ENCODE measurements at regions not wholly inside any gene's neighbourhood (a gene's known extent, or its start where the extent isn't known, plus 50 kb on each side); places are given as distances from the start of the nearest gene placed in this dataset.

DNA sequence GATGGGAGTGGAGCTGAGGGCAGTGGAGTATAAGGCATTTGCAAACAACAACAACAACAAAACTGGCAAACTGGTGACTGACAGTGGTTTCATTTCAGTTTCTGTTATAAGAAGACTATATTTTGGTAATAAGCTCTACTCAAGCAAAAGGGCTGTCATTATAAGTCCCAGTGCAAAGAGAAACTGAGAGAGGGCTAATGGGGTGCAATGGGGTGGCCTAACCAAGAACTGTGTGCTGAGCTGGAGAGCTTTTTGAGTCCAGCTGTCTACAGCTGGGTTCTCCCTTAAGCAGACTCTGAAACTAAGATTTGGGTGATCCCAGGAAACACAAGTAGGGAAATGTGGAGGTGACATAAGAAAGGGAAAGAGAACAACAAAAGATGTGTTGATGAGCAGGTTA lies 439.3 kb downstream of the ADRA2A start:
- no peak for DNase-seq

DNA sequence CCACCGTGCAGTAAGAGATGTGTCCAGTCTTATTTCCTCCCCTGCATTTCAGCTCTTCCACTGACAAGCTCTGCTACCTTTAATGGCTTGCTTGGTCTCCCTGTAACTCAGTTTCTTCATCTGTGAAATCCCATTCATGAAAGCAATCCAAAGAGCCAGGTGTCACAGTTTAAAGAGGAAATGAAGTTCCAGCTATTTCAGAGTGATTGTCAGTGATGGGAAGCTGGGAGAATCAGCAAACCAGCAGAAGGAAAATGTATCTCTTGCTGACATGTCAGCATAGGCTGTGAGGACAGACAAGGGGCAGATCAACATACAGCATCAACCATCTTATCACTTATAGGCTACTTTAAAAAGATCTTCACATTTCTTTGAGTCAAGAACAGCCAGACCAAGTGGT lies 445.3 kb downstream of the ADRA2A start:
- no peak for DNase-seq

DNA sequence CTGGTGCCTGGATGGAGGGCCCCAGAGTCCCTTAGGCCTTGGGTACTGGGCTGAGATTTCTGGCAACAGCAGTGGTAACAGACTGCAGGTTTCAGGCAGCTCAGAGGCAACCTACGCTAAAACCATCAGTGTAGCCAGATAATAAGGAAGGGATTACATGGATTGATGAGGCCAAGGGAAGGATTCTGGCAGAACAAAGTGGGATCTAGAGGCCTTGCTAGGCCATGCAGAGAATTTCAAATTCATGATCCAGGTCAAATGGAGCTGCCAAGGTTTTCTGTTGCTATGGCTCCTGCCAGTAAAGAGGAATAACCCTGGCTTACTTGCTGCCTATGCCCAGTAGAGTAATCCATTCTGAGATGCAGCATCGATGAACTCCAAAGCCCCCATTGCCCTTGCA lies 445.7 kb downstream of the ADRA2A start:
- DNase-seq: no peak

DNA sequence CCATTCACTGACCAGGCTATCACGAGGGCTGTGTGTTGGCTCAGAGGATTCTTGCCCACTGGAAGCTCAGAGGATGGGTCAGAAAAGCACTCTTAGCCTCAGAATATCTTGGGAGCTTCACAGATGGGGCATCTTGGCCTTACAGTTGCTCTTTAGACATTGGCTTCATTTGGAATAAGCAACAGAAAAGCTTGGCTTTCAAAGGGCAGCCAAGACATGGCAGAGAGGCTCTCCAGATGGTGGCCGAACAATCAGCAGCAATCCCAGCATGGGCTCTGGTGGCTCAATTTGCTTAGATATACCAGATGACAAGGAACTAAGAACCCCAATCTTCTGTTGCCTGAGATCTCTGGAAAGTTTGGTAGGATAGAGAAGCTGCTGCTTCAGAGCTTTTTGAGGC lies 446.2 kb downstream of the ADRA2A start:
- no peak for DNase-seq

DNA sequence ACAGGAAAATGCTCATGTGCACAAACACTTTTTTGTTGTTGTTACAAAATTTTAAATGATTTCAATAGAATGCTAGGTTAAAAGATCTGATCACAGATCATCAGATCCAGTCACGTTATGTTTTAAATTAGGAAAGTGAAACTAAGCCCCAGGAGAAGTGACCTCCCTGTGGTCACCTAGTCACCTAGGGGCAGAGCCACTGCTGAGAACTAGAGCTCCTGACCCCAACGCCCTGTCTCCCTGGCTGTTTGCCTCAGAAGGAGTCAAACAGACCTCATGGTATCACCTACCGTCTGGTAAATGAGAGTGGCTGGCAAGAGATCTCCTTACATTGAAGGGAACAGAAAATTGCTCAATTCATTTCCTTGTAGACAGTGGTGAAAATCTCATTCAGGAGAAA lies 447.3 kb downstream of the ADRA2A start:
- no peak for DNase-seq

DNA sequence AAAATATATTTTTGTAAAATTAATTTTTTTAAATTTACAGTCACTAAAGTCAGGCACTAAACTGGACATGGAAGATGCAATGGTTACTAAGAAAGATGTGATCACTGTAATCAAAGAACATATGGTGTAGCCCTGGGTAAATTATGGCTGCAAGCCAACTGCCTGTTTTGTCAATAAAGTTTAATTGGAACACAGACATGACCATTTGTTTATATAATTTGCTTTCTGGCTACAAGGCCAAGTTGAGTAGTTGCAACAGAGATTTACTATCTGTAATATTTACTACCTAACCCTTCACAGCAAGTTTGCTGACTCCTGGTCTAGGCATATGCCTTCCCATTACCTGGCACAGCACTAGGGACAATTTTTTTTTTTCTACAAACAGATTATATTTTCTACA lies 448.9 kb downstream of the ADRA2A start:
- DNase-seq: no peak

DNA sequence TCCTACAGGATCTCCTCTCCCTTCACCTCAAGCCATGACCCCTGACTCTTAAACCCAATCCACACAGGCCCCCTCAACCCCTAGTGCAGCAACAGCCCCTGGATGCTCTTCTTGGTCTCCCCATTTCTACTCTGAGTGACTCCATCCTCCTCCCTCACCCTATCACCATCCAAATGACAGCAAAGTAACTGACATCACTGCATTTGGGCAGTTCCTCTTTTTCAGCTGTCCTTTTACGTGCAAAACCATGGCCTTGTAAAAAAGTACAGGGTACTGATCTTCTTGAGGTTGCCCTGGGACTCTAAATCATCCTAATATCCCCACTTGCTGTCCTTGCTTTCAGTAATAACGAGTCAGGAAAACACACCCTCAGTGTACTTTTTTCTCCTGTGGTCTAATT lies 454.9 kb downstream of the ADRA2A start:
- DNase-seq: no peak

DNA sequence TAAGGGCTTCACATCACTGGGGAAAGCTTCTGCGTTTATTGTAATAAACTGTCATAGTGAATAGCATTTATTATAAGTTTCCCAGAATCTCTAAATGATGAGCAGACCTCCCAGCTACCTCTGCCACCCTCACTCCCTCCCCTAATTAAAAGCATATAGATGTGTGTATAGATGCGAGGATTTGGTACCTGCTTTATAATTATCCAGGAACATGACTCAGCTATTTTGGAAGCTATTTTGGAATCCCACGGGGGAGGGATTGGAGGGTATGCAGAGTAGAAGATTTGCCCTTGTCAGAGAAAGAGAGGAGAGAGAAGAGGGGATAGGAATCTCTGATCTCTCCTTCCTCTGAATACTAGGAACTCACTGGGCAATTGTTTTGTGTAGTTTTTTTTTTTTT lies 455.3 kb downstream of the ADRA2A start:
- DNase-seq: no peak

DNA sequence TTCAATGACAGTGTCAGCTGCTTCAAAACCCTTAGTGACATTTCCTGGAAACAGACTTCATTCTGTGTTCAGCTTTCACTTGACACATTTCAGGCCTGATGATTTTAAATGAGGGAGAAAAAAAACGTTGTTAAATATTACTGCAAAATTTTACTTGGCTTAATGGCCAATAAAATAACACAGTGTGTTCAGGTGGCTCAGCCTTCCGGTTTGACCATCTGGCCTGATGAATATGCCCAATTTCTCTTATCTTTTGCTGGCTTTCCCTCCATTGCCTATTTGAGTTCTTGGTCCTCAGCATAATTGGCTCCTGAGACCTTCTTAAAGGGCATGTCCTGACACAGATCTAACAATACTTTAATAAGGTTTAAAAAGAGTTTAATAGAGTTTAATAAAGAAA lies 462.4 kb downstream of the ADRA2A start:
- no peak for DNase-seq

DNA sequence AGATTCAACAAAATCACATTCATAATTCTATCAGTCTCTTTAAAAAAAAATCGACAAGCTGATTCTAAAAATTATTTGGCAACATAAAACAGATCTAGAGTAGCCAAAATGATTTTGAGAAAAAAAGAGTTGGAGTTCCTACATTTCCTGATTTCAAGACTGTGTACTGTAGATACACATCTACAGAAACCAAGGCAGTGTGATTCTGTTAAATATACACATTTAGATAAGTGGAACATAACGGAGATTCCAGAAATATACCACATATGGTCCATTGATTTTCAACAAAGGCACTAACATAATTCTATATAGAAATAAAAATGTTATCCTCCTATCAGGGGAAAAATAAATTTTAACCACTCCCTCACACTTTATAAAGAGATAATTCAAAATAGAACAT lies 467.0 kb downstream of the ADRA2A start:
- no peak for DNase-seq

DNA sequence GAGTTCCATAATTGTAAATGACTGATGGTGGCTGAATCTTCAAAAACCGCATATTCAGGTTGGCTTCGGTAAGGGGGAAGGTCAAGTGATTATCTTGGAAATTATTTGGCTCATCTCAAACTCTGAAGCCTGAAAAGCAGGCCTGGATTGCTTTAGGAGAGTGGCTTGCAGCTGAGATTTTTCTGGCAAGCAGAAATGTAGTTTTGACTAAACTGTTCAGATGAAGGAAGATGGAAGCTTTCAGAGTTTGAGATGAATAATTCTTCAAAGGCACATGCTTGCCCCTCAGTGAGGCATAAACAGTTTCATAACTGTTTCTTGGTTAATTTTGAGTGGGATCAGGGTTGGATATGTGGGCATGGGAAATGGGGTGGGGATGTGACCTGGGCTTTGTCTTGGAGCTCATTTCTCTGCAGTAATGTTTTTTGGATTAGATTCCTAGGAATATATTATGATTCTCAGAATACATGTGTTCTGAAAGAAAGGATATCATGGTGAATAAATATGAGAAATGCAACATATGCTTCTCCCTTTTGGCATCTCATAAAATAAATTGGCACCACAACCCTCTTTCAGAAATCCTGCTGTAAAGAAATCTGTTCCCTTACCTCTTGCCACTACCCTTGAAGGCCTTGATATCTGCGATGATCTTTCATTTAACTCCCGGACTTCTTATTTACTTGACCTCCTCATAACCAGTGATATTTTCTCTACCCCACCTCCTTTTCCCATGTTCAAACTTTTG lies 469.2 kb downstream of the ADRA2A start:
- DNase-seq: no peak

DNA sequence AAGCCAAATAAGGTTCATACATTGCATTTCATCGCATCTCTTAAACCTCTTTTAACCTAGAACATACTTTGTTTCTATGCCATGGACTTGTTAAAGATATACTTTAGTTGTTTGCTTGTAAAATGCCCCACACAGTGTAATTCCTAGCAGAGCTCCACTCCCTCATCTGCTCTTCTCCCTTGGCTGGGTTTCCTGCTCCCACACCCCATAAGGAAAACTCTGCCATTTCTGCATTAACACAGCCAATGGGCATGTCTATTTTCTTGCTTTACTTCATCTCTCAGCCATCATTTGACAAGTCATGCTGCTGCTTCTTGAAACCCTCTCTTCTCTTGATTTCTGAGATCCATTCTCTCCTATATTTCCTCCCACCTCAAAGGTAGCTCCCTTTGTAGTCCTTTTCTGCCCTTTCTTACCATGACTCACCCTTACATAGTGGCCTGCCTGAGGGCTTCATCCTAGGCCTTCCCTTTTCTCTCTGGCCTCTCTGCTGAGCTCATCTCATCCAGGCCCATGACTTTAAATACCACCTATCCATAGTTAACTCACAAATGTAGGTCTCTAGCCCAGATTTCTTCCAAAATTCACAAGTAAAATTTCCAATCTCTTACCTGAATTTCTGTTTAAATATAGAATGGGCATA lies 471.4 kb downstream of the ADRA2A start:
- no peak for DNase-seq

DNA sequence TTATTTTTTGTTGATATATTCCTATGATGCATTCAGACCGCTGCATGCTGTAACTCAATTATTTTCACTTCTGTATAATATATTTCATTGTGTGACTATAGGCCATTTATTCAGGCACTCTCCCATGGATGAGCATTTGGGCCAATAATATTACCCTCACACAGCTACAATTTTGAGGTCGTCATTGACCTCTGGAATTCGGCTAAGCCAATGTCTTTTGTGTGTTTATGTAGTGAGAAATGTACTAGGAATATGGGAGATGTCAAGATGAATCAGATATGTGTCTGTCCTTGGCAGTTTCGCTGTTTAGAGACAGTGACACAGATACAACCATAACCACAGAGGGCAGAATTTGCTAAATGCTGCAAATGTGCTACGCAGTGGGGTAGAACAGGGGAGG lies 474.2 kb downstream of the ADRA2A start:
- no peak for DNase-seq

DNA sequence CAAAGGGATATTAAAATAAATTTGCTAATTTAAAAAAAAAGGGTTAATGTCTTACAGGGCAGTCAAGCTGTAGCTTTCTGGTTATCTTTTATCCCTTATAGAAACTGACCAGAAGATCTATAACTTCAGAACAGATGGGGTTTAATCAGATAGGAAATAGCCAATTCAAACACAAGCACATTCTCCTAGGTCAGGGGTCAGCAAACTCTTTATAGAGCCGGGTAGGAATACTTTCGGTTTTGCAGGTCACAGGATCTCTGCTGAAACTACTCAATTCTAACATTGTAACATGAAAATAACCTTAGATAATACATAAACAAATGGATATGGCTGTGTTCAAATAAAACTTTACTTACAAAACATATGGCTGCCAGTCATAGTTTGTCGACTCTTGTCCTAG lies 479.8 kb downstream of the ADRA2A start:
- no peak for DNase-seq

DNA sequence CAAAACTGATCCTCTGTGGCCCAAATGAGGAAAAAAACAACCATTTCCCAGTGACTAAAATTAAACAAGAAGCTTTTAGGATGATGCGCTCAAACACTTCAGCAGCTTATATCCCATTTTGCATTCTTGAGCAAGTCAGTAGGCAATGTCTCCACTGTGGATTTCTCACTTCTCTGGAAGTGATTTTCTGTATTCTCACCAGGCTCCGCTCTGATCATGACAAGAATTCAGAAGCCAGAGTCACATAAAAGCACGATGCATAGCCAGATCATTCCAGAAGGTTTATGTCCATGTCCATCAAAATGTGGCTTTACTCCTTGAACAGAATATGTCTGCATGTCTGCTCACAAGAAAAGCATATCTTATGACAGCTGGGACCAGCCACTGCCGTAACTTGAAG lies 481.4 kb downstream of the ADRA2A start:
- no peak for DNase-seq

DNA sequence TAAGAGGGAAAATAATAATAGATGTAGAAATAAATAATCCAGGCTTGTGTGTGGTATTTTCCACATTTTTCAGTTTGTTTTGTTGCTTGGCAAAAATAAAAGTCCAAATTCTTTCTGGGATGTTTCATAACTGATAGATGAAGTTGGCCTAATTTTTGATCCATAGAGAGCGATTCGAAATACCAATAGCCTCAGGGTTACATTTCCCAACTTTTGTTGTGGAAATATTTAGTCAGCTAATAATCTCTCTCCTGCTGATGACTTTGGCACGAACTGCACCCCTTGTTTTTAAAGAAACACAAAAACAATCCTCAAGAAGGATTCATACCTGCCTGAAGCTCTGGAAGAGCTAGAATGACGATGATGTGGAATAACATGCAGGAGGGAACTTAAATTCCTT lies 483.2 kb downstream of the ADRA2A start:
- DNase-seq: no peak

DNA sequence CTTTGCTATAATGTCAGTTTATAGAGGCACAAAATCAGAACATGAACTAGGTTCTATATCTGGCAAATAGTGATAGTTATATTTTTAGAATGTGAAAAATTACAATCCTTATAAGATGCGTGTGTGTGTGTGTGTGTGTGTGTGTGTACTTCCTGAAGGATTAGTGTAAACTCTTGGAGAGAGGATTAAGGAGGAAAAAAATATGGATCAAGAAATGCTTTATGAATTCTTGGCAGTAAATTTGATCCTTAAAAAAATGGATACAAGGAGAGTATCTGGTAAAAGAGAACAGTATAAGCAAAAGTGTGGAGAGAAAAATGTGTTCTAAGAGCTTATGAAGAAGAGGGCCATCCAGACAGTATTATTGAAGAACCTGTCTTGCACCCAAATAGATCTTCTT lies 484.3 kb downstream of the ADRA2A start:
- DNase-seq: no peak

DNA sequence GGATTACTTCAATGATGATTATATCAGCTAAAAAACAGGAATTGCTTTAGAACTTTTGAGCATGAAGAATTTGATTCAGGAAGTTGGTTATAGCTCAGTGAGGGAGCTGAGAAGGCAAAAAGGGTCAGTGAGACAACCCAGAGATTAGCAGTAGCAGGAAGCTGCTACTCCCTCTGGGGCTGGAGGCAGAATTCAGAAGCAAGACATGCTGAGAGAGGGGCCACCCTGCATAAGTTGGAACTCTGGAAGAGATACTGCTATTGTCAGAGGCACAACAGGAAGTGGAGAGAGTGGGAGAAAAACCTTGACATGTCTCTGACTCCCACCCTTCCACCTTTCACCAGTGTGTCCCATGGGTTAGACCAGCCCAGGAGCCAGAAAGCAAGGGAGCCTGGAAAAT lies 488.7 kb downstream of the ADRA2A start:
- no peak for DNase-seq

DNA sequence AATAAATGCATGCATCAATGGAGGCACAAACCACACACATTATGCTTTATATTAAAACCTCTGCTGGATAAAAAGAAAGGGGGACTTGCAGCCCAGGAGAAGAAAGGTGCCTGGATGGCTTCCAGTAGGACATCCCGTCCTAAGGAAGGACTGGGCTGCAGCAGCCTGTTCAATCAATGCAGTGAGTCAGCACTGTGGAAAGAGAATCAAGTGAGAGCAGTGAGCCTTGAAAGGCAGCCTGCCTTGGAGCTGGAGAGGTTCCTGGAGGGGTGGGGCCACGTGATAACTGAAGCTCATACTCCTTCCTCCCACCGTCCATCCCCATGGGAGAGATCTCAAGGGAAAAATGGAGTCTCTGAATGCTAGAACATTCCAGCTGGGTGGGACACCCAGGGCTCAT lies 501.2 kb downstream of the ADRA2A start:
- no peak for DNase-seq

DNA sequence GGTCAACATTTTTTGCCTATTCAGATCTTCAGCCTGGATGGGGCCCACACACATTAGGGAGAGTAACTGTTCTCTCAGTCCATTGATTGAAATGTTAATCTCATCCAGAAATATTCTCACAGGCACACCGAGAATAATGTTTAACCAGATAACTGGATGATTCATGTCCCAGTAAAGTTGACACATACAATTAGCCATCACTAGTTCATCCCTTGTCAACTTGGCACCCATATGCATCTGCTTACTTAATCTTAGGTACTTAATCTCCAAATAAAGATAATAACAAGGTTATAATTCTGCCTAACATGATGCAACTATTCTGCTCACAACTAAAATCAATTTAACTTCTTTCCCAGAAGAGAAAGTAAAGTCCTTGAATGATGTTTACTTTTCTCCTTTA lies 502.6 kb downstream of the ADRA2A start:
- no peak for DNase-seq

DNA sequence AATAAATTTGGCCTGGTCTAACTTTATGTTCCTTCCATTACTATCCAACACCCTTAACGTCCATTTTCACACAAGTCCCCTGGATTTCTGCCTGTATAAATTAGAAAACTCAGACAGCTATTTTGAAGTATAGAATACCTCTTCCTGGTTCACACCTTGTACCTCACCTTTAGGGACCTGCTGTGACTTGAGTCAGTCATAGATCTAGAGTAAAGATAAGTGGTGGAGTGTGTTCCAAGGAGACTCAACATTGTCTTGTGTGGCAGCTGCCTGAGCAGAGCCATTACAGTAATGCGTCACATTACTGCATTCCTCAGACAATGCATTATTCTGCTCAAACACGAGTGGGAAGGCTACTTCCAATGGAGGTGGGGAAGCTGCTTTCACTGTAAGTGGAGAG lies 513.9 kb downstream of the ADRA2A start:
- DNase-seq: no peak

DNA sequence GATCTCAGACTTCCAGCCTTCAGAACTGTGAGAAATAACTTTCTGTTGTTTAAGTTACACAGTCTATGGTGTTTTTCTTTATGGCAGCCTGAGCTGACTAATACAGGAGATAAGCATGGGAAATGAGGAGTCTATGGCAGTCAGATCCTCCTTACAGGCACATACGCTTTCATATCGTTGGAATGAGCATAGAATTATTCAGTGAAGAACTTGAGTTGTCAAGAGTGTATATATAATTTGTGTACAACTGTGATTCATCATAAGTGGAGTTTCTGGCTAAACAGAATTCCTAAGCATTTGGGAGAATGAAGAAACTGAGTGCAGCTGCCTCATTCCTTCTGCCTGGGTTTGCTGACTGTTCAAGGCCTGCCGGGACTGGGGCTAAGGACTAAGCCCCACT lies 516.7 kb downstream of the ADRA2A start:
- DNase-seq: no peak

DNA sequence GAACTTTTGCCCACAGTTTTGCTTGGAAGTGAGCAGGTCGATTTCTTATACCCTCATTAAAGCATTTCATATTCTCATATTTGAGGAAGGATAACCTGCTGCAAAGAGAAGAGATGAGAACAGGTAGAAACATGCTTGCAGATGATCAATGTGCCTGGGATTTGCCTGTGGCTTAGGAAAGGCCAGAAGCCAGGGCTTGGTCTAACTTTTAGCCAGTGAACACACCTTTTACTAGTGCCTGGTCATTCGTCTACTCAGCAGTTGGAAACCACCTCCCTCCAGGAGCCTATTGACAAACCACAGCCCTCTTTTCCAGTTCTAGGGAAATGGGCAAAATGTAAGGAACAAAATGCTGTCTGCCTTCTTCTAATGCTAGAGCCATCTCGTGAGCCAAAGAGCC lies 518.3 kb downstream of the ADRA2A start:
- DNase-seq: no peak

DNA sequence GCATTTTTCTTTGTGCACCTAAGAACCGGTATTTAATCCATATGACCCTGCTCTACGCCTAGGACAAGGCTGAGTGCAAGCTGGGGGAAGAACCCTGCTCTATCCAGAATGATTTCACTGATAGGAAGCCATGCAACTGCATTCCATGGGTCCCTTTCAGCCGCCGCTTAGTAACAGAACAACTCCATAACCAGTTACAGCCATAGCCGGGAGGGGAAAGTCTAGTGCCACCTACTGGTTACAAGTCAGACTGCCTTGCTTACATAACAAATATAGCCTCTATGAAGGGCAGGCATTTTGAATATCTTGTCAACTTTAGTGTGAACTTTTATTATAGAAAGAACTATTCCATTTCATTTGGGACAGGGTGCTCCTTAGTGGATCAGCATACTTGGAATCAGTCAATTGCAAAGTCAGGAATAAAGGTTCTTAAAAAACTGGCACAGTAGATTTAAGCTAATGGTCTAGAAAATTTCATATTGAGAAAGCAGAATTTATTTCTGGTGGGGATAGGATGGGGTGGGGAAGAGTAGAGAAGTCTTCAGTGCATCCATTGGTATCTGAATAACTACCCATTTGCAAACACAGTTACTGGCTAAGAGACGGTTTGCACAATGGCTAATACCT lies 521.7 kb downstream of the ADRA2A start:
- peak; percentile 76 for DNase-seq

DNA sequence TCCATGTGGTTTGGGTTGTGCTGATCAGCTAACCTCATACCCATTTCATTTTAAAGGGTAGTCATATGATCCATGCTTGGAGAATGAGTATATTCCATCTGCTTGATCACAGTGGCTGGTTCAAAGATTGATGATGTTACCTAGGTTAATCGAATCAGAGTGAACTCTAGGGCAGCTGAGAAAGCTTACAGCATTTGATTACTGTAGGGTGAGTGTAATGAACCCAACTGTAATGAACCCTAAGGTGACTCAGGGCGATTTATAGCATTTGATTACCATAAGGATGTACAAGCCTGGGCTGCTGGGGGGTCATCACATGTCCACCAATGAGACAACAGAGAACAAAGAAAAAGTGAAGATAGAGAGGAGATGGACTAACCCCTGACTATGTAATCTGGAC lies 523.1 kb downstream of the ADRA2A start:
- no peak for DNase-seq
